ENCODE measurements at regions not wholly inside any gene's neighbourhood (a gene's known extent, or its start where the extent isn't known, plus 50 kb on each side); places are given as distances from the start of the nearest gene placed in this dataset.
"Not testable (repeated sequence)": the region's sequence is repeated elsewhere in the genome, so short reads cannot be mapped to it uniquely, and the experiment has no call there.

DNA sequence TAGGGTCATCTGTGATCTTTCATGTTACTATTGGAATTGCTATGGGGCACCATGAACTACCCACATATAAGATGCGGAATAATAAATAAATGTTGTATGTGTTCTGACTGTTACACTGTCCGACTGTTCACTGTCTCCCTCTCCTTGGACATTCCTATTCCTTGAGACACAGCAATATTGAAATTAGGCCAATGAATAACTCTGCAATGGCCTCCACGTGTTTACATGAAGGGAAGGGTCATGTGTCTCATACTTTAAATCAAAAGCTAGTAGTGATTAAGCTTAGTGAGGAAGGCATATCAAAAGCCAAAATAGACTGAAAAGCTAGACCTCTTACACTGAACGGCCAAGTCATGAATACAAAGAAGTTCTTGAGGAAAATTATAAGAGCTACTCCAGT lies 751.3 kb downstream of the SOCS6 start:
- DNase-seq = no peak

DNA sequence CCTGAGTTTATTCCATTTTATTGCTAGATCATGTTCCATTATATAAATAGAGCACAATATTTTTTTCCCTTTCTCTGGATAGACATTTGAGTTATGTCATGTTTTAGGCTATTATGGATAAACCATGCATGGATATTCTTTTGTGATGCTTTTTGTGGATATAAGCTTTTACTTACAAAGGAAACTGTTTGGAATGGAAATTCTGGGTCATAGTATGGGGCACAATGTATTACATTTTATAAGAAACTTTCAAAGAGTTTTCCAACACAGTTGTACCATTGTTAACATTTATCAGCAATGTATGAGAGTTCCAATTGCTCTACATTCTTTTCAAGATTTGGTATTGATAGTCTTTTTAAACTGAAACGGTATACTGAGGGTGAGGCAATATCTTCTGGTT lies 749.4 kb downstream of the SOCS6 start:
- DNase-seq = no peak

DNA sequence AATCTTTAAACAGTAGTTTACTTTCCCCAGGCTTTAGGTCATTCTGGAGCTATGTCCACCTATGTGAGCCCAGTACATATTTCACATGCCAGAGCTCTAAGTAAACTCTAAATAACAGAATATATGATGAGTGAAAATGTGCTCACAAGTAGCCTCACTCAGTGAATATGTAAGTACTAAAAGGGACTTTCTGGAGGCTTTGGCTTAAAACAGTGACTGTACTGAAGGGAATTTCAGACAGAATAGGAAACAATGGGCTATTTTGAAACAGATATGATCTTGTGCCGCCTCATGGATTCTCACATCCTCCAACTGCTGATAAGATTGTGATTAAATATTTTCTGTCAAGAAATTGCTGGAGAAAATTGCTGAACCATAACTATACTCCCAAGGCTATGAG lies 747.9 kb downstream of the SOCS6 start:
- no peak for DNase-seq

DNA sequence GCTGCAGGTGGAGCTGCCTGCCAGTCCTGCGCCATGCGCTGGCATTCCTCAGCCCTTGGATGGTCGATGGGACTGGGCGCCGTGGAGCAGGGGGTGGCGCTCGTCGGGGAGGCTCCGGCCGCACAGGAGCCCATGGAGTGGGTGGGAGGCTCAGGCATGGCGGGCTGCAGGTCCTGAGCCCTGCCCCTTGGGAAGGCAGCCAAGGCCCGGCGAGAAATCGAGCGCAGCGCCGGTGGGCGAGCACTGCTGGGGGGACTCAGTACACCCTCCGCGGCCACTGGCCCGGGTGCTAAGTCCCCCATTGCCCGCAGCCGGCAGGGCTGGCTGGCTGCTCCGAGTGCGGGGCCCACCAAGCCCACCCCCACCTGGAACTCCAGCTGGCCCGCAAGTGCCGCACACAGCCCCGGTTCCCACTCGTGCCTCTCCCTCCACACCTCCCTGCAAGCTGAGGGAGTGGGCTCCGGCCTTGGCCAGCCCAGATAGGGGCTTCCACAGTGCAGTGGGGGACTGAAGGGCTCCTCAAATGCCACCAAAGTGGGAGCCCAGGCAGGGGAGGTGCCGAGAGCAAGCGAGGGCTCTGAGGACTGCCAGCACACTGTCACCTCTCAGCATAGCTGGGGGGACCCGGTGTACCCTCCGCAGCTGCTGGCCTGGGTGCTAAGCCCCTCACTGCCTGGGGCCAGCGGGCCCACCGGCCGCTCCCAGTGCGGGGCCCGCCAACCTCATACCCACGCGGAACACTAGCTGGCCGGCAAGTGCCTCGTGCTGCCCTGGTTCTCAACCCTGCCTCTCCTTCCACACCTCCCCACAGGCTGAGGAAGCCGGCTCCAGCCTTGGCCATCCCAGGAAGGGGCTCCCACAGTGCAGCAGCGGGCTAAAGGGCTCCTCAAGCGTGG lies 742.7 kb downstream of the SOCS6 start:
- not testable (repeated sequence) for DNase-seq

DNA sequence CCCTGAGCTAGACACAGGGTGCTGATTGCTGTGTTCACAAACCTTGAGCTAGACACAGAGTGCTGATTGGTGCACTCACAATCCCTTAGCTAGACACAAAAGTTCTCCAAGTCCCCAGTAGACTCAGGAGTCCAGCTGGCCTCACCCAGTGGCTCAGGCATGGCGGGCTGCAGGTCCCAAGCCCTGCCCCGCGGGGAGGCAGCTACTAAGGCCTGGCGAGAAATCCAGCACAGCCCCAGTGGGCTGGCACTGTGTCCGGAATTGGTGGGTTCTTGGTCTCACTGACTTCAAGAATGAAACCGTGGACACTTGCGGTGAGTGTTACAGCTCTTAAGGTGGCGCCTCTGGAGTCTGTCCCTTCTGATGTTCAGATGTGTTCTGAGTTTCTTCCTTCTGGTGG lies 741.2 kb downstream of the SOCS6 start:
- DNase-seq = not testable (repeated sequence)

DNA sequence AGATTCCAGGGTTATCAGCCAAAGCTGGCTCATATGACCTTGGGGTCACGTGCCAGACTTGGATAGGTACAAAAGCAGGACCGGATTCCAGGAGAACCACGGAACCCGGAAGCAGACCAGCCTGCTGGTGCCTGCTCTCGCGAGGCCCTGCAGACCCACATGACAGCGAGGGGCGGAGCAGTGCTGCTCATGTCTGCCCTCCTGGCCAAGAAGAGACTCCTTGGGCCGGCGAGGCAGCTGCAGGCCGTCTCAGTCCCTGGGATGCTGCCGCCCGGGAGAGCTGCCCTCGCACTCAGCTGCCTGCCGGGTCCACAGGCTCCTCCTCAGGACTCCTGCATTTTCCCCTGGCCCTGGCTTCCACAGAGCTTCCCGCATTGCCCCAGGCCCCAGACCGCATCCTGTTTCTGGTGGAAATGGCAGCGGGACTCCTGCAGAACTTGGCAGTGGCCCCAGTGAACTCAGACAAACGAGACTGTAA lies 739.5 kb downstream of the SOCS6 start:
- DNase-seq = no peak

DNA sequence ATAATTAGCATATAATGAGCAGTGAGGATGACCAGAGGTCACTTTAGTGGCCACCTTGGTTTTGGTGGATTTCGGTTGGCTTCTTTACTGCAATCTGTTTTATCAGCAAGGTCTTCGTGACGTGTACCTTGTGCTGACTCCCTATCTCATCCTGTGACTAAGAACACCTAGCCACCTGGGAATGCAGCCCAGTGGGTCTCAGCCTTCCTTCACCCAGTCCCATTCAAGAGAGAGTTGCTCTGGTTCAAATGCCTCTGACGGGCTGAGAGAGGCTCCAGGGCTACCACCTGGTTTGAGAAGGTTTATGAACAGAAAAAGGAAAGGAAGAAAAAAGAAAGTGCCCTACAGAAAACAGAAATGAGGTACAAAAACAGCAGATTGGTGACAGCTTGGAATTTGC lies 738.7 kb downstream of the SOCS6 start:
- DNase-seq = no peak

DNA sequence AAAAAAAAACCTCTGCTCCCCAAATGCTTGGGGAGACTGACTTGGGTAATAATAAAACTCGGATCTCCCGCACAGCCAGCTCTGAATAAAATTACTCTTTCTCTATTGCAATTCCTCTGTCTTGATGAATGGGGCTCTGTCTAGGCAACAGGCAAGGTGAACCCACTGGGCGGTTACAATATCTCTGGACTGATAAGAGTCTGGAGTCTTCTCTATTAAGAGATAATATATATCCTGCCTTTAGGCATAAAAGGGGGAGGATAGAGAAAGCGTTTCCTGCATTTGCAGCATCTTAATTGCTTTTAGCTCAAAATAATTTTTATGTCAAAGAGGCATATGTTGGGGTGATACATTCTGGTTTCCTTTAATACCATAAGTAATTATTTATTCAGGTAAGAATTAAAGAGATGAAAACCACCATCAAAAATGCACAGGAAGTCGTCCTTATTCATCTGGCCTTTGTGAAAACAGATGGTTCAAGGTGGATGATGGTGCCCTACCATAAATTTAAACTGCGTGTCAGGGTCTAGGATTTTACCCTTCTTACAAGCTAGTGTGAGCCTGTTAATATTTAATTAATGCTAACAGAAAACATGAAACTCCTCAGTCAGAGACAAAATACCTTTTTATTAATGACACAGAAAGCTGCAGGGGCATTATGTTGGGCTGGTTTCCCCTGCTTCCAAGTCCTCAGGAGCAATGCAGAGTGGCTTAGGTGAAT lies 736.8 kb downstream of the SOCS6 start:
- DNase-seq = no peak

DNA sequence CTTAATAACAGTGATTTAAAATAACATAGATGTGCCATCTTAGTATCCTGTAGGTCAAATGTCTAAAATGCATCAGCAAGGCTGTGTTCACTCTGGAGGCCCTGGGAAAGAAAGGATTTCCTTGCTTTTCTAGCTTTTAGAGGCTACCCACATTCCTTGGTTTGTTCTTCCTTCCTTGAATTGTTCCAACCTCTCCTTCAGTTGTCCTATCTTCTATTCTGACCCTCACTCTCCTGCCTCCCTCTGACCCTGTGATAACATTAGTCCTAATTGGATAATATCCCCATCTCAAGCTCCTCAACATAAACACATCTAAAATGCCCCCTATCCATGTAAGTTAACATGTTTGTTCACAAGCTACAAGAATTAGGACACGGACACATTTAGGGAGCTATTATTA lies 733.5 kb downstream of the SOCS6 start:
- no peak for DNase-seq

DNA sequence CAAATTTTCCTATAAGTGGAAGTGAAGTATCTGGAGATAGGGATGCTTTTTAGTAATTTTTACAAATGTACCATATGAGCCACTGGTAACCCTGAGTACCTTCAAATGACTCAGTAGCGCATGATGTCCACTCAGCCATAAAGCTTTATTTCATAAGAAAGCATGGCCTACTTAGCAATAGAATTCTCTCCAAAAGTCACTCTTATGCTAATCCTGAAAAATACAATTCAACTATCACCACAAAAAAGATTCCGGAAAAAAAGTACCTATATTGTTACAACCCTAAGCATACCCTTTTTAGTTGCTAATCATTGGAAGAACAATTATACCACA lies 732.2 kb downstream of the SOCS6 start:
- no peak for DNase-seq

DNA sequence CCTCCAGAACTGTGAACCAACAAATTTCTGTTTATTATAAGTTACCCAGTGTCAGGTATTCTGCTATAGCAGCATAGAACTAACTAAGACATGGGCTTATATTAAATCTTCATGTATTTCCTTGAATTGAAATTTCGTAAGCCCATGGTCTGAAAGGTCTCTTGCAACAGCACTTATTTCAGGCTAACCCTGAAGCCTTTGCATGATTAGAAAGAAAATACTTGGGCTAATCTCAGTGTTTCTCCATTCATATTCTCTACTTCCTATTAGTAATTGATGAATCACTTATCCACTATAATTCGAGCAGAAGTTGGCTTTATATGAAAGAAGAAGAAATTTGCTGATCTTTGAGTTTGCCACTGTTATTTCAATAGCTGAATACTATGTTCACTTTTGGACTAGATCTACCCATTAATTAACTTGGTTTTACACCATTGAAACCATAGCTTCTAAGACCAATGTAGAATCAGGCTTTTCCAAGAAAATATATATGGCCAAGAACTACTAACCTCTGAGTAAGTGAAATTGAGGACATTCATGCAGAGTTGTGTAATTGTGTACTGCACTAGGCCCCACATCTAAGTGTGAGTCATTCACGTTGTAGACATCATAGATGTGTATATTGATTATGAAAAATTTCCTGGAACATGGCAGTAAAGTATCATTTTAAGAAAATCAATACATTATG lies 731.6 kb downstream of the SOCS6 start:
- DNase-seq = no peak

DNA sequence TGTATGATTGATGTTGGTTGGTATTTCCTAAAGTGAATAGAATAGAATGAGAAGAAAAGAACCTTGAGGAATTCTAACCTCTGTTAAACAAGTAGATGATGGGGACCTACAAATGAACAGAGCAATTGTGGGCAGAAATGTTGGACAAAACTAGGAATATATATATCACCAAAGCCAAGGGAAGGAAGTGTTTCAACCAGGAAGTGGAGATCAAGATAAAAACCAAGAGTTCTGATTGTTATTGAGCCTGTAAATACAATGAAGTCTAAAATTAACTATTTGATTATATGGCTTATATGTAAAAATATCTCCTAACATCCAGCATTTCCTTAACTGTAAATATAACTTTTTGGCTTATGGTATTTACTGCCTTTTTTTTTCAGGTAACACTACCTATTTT lies 730.0 kb downstream of the SOCS6 start:
- no peak for DNase-seq

DNA sequence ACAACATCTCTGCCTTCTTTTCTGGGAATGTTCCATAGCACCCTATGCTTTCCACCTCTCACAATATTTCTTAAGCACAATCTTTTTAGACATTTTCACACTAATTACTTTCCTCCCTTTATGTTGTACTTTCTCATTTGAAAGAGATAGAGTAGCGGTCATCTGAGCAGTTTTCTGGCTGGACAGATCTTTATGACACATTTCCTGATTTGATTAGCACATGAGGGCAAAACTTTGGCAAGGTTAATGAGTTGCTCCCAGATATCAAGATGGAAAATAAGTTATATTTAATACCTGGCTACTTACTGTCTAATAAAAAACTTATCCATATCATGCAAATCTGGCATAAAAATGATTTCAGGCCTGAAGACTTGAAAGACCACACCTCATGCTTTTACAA lies 723.9 kb downstream of the SOCS6 start:
- no peak for DNase-seq

DNA sequence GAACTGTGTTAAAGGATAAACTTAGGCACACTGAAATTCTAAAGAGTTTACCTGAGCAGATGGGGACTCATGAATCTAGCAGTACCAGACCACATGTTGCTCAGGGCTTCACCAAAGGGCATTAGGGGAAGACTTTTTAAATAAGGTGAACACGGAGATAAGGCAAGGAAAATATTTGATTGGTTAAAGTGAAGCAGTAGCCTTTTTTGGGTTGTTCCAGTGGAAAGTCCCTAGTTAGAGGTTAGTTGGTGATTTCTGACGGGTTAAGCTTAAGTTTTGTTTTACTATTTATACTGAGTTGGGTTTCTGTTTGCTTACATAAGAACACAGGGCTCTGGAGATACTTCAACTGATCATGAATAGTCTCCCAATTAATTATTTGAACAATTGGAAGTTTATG lies 722.5 kb downstream of the SOCS6 start:
- DNase-seq = no peak

DNA sequence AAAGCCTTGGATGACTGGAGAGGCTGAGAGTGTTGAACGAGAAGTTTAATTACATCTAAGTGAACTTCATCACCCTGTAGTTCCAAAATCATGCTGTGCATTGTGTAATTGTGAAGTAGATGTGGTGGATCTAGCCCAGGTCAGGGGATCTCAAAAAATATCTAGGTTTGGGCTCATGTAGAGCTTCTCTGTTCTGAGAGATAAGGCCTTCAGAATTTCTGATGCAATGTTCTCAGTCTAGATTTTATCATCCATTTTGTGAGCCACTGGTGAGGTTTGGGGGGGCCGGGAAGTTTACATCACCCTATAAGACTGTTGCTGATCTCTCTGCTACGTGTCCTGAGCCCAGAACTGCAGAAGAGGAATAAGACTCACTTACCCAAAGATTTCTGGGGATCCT lies 719.4 kb downstream of the SOCS6 start:
- no peak for DNase-seq

DNA sequence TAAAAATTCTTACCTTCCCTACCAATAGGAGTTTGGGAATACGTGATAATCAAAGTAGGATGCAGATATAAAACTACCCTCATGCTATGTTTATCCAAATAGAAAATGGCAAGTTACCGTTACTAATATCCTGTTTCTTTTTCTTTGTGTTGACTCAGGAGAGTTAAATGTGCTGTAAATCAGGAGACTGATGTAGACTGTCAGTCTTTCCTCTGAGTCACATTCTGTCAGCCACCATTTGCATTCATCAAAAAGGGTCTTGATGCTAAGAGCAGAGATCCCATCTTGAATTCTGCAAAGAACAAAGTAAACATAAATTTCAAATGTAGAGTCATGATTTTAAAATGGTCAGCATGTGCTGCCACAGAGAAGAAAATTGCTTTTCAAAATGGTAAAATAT lies 712.8 kb downstream of the SOCS6 start:
- DNase-seq = no peak

DNA sequence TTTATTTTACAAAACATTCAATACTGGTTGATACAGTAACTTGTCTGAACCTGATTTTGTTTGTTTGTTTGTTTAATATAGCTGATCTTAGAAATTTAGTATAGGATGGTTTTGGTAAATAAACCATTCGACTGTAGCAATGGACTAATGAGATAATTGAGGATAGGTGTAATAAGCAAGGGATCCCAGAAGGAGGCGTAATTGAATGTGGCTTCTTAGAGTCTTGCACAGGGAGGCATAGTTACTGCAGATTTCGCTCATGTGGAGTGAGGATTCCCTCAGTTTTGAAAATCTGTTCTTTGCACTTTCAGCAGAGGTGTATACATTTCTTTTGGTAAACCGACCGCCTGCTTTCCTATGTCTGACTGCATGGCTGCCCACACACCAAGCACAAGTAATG lies 709.6 kb downstream of the SOCS6 start:
- no peak for DNase-seq

DNA sequence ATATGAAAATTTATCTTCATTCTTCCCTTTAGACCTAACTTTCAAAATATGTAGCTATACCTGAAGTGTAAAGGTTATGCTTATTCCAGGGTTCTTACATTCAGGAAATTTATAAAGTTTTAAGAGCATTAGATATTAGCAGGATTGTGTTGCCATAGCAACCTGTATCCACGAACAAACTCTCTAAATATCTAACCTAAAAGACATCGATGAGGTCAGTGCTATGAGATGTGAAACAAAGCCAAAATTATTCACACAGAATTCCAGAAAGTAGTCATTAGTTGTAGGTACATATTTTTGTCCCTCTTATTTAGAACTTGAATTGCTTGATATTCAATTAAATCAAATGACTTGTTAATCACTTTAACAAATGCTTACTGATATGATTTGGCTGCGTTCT lies 705.3 kb downstream of the SOCS6 start:
- DNase-seq = no peak

DNA sequence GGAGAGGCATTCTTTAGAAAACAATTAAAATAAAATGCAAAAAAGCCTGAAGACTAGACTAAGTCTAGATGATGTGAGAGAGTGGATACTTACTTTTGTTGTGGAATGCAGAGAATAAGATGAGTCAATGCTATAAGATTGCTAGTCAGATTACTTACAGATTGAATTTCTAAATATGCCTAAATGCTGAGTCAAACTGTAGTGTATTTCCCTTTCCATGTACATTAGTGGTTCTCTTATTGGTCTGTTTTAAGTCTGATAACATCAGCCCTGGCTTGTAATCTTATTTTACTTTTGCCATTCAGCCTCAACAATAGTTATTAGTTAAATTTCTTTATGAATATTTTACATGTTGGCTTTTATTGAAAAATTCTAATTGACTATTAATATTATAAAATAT lies 702.7 kb downstream of the SOCS6 start:
- DNase-seq = no peak

DNA sequence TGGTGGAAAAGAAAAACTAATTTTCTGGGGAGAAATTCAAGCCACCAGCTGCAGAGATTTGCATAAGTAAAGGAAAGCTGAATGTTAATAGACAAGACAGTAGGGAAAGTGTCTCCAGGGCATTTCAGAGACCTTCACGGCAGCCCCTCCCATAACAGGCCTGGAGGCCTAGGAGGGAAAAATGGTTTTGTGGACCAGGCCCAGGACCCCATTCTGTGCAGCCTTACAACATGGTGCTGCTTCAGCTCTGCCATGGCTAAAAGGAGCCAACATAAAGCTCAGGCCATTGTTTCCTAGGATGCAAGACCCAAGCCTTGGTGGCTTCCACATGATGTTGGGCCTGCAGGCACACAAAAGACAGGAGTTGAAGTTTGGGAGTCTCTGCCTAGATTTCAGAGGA lies 697.1 kb downstream of the SOCS6 start:
- no peak for DNase-seq

DNA sequence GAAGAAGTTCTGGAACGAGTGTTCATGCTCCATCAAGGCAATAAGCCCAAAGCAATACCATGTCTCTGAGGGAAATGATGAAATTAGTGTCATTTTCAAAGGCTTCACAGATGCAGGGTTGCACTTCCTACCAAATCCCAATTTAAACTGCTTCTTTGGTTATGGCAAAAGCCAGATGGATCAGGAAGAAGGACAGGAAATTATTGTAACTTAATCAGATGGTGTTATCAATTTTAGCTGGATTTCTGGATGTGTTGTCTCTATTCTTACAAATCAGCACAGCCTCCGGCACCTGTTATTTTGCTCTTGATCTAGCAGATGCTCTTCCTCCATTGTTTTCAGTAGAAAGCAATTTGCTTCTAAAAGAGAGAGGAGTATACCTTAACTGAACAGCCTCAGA lies 693.4 kb downstream of the SOCS6 start:
- DNase-seq = no peak

DNA sequence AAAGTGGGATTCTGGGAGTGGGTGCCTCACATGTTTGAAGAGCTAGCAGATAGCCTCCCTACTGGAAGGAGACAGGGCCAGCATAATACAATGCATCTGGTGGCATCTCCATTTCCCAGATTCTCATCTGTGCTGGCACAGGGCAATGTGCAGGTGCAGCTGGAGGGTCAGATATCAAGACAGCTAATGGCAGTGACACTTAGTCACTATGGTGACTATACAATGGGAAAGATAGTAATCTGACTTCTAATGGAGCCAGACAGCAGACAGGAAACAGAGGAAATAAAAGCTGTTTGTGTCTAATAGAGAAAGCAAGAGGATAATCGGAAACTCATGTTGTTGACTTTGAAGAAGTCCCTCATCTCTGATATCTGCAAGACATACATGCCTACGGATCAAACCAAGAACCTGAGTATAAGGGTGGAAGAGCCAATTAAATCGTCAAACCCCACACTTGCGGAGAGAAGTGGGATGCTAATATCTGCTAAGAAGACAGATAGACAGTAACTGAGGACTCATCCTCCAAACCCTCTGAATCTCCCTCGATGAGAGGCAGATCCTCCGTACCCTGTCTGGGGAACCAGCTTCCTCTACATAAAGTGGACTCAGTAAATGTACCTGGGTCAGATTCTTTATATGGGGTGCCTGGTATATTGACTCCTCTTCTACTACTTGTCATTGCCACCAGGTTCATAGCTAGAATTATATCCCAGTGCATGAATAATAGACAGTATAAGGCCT lies 692.7 kb downstream of the SOCS6 start:
- DNase-seq = no peak

DNA sequence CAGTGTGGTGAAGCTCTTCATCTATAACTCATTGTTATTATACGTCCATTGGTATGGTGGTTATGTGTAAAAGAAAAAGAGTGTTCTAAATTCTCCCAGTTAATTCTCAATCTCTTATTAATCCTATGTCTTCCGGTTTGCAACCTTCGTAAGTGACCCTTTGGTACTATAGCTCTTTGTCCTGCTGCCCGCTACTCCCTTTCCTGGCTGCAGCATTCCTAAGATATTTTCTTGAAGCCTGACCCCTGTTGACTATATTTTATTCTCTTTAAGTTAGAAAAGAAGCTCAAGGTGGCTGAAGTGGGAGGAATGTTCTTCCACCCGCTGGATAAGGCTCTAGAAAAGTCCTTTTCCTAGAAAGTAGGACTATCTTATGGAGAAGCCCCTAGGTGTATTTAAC lies 684.8 kb downstream of the SOCS6 start:
- no peak for DNase-seq
